ENCODE measurements at regions not wholly inside any gene's neighbourhood (a gene's known extent, or its start where the extent isn't known, plus 50 kb on each side); places are given as distances from the start of the nearest gene placed in this dataset.

DNA sequence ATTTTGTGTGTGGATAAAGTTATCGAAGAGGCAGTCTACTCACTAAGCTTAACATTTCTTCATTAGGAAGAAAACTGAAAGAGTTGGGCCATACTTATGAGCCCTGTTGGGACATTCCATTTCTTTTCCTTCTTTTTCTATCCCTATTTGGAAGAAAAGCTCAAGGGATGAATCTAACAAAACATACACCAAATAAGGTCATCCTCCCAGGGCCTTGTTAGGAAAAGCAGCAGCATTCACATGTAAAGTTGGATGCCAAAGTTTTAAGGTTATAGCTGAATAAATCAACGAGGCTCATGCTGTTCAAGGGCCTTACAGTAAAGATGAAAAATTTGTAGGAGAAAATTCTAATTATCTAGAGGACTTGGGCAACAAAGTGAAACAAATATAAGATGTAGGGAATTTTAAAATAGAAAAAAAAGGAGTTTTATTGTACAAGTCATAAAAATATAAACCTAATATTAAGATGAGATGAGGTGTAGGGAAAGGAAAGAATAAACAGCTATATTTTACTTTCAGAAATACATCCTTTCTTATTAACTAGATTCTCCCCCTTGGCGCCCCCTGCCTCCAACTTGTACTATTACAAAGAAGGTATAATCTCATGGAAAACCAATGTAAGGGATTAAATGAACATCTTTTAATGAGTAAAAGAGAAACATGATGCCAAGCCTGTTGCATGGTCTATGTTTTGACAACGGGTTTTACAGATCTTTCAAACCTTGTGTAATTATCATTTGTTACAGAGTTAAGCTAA lies 160.4 kb downstream of the PCDH20 start:
- TF ChIP-seq, protein P1, sequence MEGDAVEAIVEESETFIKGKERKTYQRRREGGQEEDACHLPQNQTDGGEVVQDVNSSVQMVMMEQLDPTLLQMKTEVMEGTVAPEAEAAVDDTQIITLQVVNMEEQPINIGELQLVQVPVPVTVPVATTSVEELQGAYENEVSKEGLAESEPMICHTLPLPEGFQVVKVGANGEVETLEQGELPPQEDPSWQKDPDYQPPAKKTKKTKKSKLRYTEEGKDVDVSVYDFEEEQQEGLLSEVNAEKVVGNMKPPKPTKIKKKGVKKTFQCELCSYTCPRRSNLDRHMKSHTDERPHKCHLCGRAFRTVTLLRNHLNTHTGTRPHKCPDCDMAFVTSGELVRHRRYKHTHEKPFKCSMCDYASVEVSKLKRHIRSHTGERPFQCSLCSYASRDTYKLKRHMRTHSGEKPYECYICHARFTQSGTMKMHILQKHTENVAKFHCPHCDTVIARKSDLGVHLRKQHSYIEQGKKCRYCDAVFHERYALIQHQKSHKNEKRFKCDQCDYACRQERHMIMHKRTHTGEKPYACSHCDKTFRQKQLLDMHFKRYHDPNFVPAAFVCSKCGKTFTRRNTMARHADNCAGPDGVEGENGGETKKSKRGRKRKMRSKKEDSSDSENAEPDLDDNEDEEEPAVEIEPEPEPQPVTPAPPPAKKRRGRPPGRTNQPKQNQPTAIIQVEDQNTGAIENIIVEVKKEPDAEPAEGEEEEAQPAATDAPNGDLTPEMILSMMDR (IDR thresholded peaks at IDR 0.05), result no peak
- TF ChIP-seq EP300 (IDR thresholded peaks at IDR 0.05), result no peak
- no peak for TF ChIP-seq POLR2A (IDR thresholded peaks at IDR 0.05)

Data from tibial nerve (tissue), 4 donors.